SK-N-SH (cell line): ENCODE measurements at regions not wholly inside any gene's neighbourhood (a gene's known extent, or its start where the extent isn't known, plus 50 kb on each side); places are given as distances from the start of the nearest gene placed in this dataset.

Experiments used
- CTCF ChIA-PET: fragments of 300-600, 350-600 bp; formaldehyde crosslinking; extraction: SDS; loops from one replicate; lab custom pipeline; 2021; lab: Yijun Ruan, JAX
- POLR2A ChIA-PET: fragments of 350-600 bp; sonication (Branson Sonifier 250); formaldehyde crosslinking; extraction: SDS; loops from one replicate; lab custom pipeline; 2020; ENCODE audit warnings: antibody characterized with exemption, inconsistent platforms; lab: Yijun Ruan, JAX
- DNase-seq: peaks from one replicate; pipeline ENCODE4 v3.0.0; 2012
- H2AFZ ChIP-seq: fragments of 200-600 bp; sonication (generic); 2 replicates; pipeline ENCODE4 v1.8.1; 2016; ENCODE audit warnings: antibody characterized with exemption, mild to moderate bottlenecking, low read depth
- H3F3A ChIP-seq: fragments of 200-600 bp; sonication (generic); replicated peaks from 2 replicates; pipeline ENCODE3; 2016; ENCODE audit warnings: antibody characterized with exemption, mild to moderate bottlenecking; ENCODE audit not compliant: insufficient read depth
- H3K27ac ChIP-seq, 2 experiments: fragments of 200-500 bp in 1 of 2; fragments of 200-600 bp in 1 of 2; sonication (Bioruptor generic) in 1 of 2; sonication (generic), shearing (Covaris generic) in 1 of 2; 2 replicates each; pipeline versions ENCODE4 v1.5.1 to v1.6.1; 2014 to 2016; ENCODE audit warnings: low read depth in 2 of 2, inconsistent platforms in 1 of 2, low read length in 1 of 2, mild to moderate bottlenecking in 1 of 2, mixed read lengths in 1 of 2
- H3K27me3 ChIP-seq: fragments of 200-600 bp; sonication (generic), shearing (Covaris generic); 2 replicates; pipeline ENCODE4 v1.6.1; 2016; ENCODE audit warnings: mixed run types; ENCODE audit not compliant: insufficient read depth
- H3K36me3 ChIP-seq, 2 experiments: fragments of 200-500 bp in 1 of 2; fragments of 200-600 bp in 1 of 2; sonication (Bioruptor generic) in 1 of 2; sonication (generic) in 1 of 2; replicated peaks in 1 of 2; 2 replicates each; pipeline versions ENCODE3 to v1.5.1; 2014 to 2016; ENCODE audit warnings: low read length in 1 of 2, mild to moderate bottlenecking in 1 of 2; ENCODE audit not compliant: insufficient read depth in 2 of 2, control insufficient read depth in 1 of 2
- H3K4me1 ChIP-seq, 2 experiments: fragments of 200-500 bp in 1 of 2; fragments of 200-600 bp in 1 of 2; sonication (Bioruptor generic) in 1 of 2; sonication (generic), shearing (Covaris generic) in 1 of 2; 2 replicates each; pipeline versions ENCODE4 v1.5.1 to v1.6.1; 2014 to 2016; ENCODE audit warnings: low read depth in 1 of 2, low read length in 1 of 2, mixed run types in 1 of 2; ENCODE audit not compliant: insufficient read depth in 2 of 2, control insufficient read depth in 1 of 2
- H3K4me2 ChIP-seq: fragments of 200-600 bp; sonication (generic), shearing (Covaris generic); 2 replicates; pipeline ENCODE4 v1.6.1; 2017; ENCODE audit warnings: mixed run types
- H3K4me3 ChIP-seq, 2 experiments: fragments of 200-500 bp in 1 of 2; fragments of 200-600 bp in 1 of 2; sonication (Bioruptor generic) in 1 of 2; sonication (generic), shearing (Covaris generic) in 1 of 2; 2 replicates each; pipeline versions ENCODE4 v1.5.1 to v1.8.1; 2014 to 2016; ENCODE audit warnings: low read depth in 2 of 2, inconsistent platforms in 1 of 2, low read length in 1 of 2, mild to moderate bottlenecking in 1 of 2, mixed read lengths in 1 of 2, moderate library complexity in 1 of 2
- H3K79me2 ChIP-seq: fragments of 200-600 bp; sonication (generic); 2 replicates; pipeline ENCODE4 v1.8.1; 2017; ENCODE audit warnings: mild to moderate bottlenecking; ENCODE audit not compliant: insufficient read depth
- H3K9ac ChIP-seq: fragments of 200-600 bp; sonication (generic); 2 replicates; pipeline ENCODE4 v1.6.1; 2017; ENCODE audit warnings: mixed run types
- H3K9me2 ChIP-seq: fragments of 200-600 bp; sonication (generic); 2 replicates; pipeline ENCODE4 v1.6.1; 2017; ENCODE audit warnings: mixed run types
- H3K9me3 ChIP-seq: fragments of 200-600 bp; sonication (generic); 2 replicates; pipeline ENCODE4 v1.6.1; 2017; ENCODE audit warnings: mixed run types, mild to moderate bottlenecking, moderate library complexity
- H4K20me1 ChIP-seq: fragments of 200-600 bp; sonication (generic); 2 replicates; pipeline ENCODE4 v1.6.1; 2017; ENCODE audit warnings: mild to moderate bottlenecking, mixed run types; ENCODE audit not compliant: insufficient read depth
- EP300 ChIP-seq, 2 experiments: IDR thresholded peaks; 2 replicates each; pipeline versions ENCODE4 v1.4.0 to v1.6.1; 2012; ENCODE audit warnings: borderline replicate concordance in 1 of 2, low read depth in 1 of 2, low read length in 1 of 2
- EZH2phosphoT487 ChIP-seq: fragments of 200-600 bp; sonication (generic); IDR thresholded peaks from 2 replicates; pipeline ENCODE4 v1.6.1; 2017; ENCODE audit warnings: low read depth, mixed run types, mild to moderate bottlenecking, antibody characterized with exemption, moderate library complexity, borderline replicate concordance
- FOSL2 ChIP-seq: IDR thresholded peaks from 2 replicates; pipeline ENCODE4 v1.4.0; 2012; ENCODE audit warnings: low read depth, mild to moderate bottlenecking, moderate library complexity, borderline replicate concordance
- FOXJ3 ChIP-seq: sonication (generic); formaldehyde crosslinking; IDR thresholded peaks from 2 replicates; pipeline ENCODE4 v1.5.1; 2020; ENCODE audit warnings: mild to moderate bottlenecking, missing genetic modification reagents
- GATA2 ChIP-seq: sonication (generic); formaldehyde crosslinking; IDR thresholded peaks from 2 replicates; pipeline ENCODE4 v1.5.0; 2020; ENCODE audit warnings: mild to moderate bottlenecking, missing genetic modification reagents
- MEF2A ChIP-seq: IDR thresholded peaks from 2 replicates; pipeline ENCODE4 v1.4.0; 2012; ENCODE audit warnings: low read depth, borderline replicate concordance
- NRF1 ChIP-seq: IDR thresholded peaks from 2 replicates; pipeline ENCODE4 v1.6.1; 2012; ENCODE audit warnings: low read depth, mild to moderate bottlenecking, low read length
- RAD21 ChIP-seq: IDR thresholded peaks from 2 replicates; pipeline ENCODE4 v1.6.1; 2012; ENCODE audit warnings: mild to moderate bottlenecking, low read length
- RCOR1 ChIP-seq: fragments of 150-350 bp; IDR thresholded peaks from 2 replicates; pipeline ENCODE4 v1.6.1; 2017; ENCODE audit warnings: antibody characterized with exemption, low read length
- RXRA ChIP-seq: IDR thresholded peaks from 2 replicates; pipeline ENCODE4 v1.4.0; 2012; ENCODE audit warnings: low read depth, mild to moderate bottlenecking, borderline replicate concordance
- TAF1 ChIP-seq: IDR thresholded peaks from 2 replicates; pipeline ENCODE4 v1.6.1; 2012; ENCODE audit warnings: low read depth, mild to moderate bottlenecking, low read length, moderate library complexity, borderline replicate concordance
- TCF12 ChIP-seq: IDR thresholded peaks from 2 replicates; pipeline ENCODE4 v1.4.0; 2012
- YY1 ChIP-seq: IDR thresholded peaks from 2 replicates; pipeline ENCODE4 v1.4.0; 2012; ENCODE audit warnings: low read depth, mild to moderate bottlenecking
- WGBS: methylation state at CpG from one replicate; pipeline ENCODE4 v1.1.6; 2017; ENCODE audit warnings: low lambda C conversion rate; 5-methylcytosine and 5-hydroxymethylcytosine counted together
- TF ChIP-seq, protein P1 (sequence below): IDR thresholded peaks from 2 replicates; pipeline ENCODE4 v1.4.0; 2012; ENCODE audit warnings: low read depth, borderline replicate concordance
- TF ChIP-seq, protein P2 (sequence below): IDR thresholded peaks from 2 replicates; pipeline ENCODE4 v1.6.1; 2012; ENCODE audit warnings: mild to moderate bottlenecking, low read depth, low read length, moderate library complexity
- TF ChIP-seq, protein P3 (sequence below): IDR thresholded peaks from 2 replicates; pipeline ENCODE4 v1.4.0; 2012; ENCODE audit warnings: low read depth
- TF ChIP-seq, protein P4 (sequence below): fragments of 150-350 bp; IDR thresholded peaks from 2 replicates; pipeline ENCODE4 v1.6.1; 2016; ENCODE audit warnings: mild to moderate bottlenecking, low read depth, low read length
- TF ChIP-seq, protein P5 (sequence below): IDR thresholded peaks from 2 replicates; pipeline ENCODE4; 2012

DNA sequence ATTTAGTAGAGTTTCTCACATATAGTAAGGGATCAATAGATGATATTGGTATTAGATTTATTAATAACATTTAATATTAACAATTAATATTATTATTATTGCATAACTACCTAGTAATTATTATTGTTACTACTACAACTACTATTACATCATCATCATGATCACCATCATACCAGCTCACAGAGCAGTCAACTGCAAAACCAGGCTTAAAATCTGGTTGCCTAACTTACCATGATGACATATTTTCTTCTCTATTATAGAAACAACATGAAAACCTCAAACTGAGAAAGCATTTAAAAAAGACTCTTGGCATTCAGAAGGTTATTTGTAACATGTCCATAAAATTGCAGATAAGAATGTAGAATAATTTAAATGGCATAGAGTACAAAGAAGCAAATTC lies 247.0 kb upstream of the TTC29 start:
- DNase-seq = no peak
- Histone ChIP-seq H3K4me2 (no peak overlapping the region), H3K27me3 (no peaks in the 10 kb centered on the region), H3K79me2 (no peaks in the 10 kb centered on the region), H3K4me1 (no peaks in the 10 kb centered on the region; a peak in 1 of 4 replicates), H3K36me3 (no peaks in the 10 kb centered on the region), H3K9me3 (no peaks in the 10 kb centered on the region), H3K4me3 (no peak overlapping the region), H3K9me2 (no peaks in the 10 kb centered on the region), H3K27ac (no peak overlapping the region), H3F3A (no peaks in the 10 kb centered on the region), H2AFZ (no peak overlapping the region), H4K20me1 (no peaks in the 10 kb centered on the region)
- ChIA-PET POLR2A (no interaction called here), CTCF (no interaction called here)
- TF ChIP-seq EP300 (IDR thresholded peaks at IDR 0.05; ENCODE audit: borderline replicate concordance in 1 of 2, low read depth in 1 of 2, low read length in 1 of 2) (no peak), EZH2phosphoT487 (no peak), FOXJ3 (CRISPR knock-in tag) (no peak), TCF12 (no peak), MEF2A (no peak), YY1 (no peak)
- TF ChIP-seq, protein P1, sequence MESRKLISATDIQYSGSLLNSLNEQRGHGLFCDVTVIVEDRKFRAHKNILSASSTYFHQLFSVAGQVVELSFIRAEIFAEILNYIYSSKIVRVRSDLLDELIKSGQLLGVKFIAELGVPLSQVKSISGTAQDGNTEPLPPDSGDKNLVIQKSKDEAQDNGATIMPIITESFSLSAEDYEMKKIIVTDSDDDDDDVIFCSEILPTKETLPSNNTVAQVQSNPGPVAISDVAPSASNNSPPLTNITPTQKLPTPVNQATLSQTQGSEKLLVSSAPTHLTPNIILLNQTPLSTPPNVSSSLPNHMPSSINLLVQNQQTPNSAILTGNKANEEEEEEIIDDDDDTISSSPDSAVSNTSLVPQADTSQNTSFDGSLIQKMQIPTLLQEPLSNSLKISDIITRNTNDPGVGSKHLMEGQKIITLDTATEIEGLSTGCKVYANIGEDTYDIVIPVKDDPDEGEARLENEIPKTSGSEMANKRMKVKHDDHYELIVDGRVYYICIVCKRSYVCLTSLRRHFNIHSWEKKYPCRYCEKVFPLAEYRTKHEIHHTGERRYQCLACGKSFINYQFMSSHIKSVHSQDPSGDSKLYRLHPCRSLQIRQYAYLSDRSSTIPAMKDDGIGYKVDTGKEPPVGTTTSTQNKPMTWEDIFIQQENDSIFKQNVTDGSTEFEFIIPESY = no peak
- TF ChIP-seq, protein P2, sequence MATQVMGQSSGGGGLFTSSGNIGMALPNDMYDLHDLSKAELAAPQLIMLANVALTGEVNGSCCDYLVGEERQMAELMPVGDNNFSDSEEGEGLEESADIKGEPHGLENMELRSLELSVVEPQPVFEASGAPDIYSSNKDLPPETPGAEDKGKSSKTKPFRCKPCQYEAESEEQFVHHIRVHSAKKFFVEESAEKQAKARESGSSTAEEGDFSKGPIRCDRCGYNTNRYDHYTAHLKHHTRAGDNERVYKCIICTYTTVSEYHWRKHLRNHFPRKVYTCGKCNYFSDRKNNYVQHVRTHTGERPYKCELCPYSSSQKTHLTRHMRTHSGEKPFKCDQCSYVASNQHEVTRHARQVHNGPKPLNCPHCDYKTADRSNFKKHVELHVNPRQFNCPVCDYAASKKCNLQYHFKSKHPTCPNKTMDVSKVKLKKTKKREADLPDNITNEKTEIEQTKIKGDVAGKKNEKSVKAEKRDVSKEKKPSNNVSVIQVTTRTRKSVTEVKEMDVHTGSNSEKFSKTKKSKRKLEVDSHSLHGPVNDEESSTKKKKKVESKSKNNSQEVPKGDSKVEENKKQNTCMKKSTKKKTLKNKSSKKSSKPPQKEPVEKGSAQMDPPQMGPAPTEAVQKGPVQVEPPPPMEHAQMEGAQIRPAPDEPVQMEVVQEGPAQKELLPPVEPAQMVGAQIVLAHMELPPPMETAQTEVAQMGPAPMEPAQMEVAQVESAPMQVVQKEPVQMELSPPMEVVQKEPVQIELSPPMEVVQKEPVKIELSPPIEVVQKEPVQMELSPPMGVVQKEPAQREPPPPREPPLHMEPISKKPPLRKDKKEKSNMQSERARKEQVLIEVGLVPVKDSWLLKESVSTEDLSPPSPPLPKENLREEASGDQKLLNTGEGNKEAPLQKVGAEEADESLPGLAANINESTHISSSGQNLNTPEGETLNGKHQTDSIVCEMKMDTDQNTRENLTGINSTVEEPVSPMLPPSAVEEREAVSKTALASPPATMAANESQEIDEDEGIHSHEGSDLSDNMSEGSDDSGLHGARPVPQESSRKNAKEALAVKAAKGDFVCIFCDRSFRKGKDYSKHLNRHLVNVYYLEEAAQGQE = no peak
- TF ChIP-seq, protein P3, sequence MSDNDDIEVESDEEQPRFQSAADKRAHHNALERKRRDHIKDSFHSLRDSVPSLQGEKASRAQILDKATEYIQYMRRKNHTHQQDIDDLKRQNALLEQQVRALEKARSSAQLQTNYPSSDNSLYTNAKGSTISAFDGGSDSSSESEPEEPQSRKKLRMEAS = no peak
- TF ChIP-seq, all 33 proteins: peak for 0
- no peak overlapping the region for H3K9ac ChIP-seq

DNA sequence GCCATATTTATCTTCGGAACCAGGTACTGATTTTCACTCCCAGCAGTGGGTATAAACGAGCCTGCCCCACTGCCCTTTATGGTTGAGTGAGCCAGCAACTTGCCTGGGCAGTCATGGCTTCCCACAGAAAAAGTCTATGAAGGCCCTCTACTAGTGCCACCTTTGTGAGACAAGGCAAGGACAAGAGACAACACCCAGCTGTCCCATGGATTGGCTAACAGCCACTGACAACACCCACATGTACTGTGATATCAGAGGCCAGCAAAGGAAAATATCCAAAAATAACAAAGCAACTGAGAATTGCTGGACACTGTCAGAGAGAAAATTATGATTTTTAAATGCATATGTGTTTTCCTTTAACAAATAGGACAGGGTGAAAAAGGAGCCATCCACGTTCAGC lies 248.4 kb upstream of the TTC29 start:
- Histone ChIP-seq H3K27me3 (no peaks in the 10 kb centered on the region), H3K79me2 (no peaks in the 10 kb centered on the region), H3K9me2 (no peaks in the 10 kb centered on the region), H3K27ac (no peak overlapping the region), H3K9ac (no peak overlapping the region), H3K4me1 (no peaks in the 10 kb centered on the region; a peak in 1 of 4 replicates), H3F3A (no peaks in the 10 kb centered on the region), H3K4me2 (no peak overlapping the region), H3K4me3 (no peak overlapping the region), H2AFZ (peak overlapping the region; percentile 24), H3K36me3 (no peaks in the 10 kb centered on the region), H3K9me3 (no peaks in the 10 kb centered on the region), H4K20me1 (no peaks in the 10 kb centered on the region)
- POLR2A ChIA-PET = no interaction called here
- no peak for DNase-seq
- CTCF ChIA-PET = no interaction called here
- 30% methylated on average over 3 of the region's 3 CpGs for WGBS
- TF ChIP-seq TAF1 (no peak), RAD21 (no peak), NRF1 (no peak), FOSL2 (no peak), RXRA (no peak), EP300 (IDR thresholded peaks at IDR 0.05; ENCODE audit: borderline replicate concordance in 1 of 2, low read depth in 1 of 2, low read length in 1 of 2) (no peak), GATA2 (CRISPR knock-in tag) (no peak), RCOR1 (no peak), FOXJ3 (CRISPR knock-in tag) (no peak)
- TF ChIP-seq, protein P4, sequence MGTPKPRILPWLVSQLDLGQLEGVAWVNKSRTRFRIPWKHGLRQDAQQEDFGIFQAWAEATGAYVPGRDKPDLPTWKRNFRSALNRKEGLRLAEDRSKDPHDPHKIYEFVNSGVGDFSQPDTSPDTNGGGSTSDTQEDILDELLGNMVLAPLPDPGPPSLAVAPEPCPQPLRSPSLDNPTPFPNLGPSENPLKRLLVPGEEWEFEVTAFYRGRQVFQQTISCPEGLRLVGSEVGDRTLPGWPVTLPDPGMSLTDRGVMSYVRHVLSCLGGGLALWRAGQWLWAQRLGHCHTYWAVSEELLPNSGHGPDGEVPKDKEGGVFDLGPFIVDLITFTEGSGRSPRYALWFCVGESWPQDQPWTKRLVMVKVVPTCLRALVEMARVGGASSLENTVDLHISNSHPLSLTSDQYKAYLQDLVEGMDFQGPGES = no peak
- TF ChIP-seq, protein P5, sequence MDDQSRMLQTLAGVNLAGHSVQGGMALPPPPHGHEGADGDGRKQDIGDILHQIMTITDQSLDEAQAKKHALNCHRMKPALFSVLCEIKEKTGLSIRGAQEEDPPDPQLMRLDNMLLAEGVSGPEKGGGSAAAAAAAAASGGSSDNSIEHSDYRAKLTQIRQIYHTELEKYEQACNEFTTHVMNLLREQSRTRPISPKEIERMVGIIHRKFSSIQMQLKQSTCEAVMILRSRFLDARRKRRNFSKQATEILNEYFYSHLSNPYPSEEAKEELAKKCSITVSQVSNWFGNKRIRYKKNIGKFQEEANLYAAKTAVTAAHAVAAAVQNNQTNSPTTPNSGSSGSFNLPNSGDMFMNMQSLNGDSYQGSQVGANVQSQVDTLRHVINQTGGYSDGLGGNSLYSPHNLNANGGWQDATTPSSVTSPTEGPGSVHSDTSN = no peak
- TF ChIP-seq, protein P3 = no peak
